Type B pancreatic cell (in vitro differentiated cells): ENCODE measurements at regions not wholly inside any gene's neighbourhood (a gene's known extent, or its start where the extent isn't known, plus 50 kb on each side); places are given as distances from the start of the nearest gene placed in this dataset.
"Not testable (repeated sequence)": the region's sequence is repeated elsewhere in the genome, so short reads cannot be mapped to it uniquely, and the experiment has no call there.

ENCODE experiments used
- DNase-seq: peaks from one replicate; pipeline ENCODE4 v3.0.0; 2021; ENCODE audit warnings: mixed read lengths; ENCODE audit not compliant: unreplicated experiment; ENCODE audit errors: extremely low spot score
- H3K27ac Mint-ChIP-seq: 2 replicates; pipeline ENCODE4 v1.8.0; 2021; ENCODE audit warnings: mild to moderate bottlenecking, mixed read lengths
- H3K27me3 Mint-ChIP-seq: 2 replicates; pipeline ENCODE4 v1.8.0; 2021; ENCODE audit warnings: mixed read lengths
- H3K36me3 Mint-ChIP-seq: 2 replicates; pipeline ENCODE4 v1.8.0; 2021; ENCODE audit warnings: mixed read lengths
- H3K4me1 Mint-ChIP-seq: one replicate; pipeline ENCODE4 v1.8.0; 2021; ENCODE audit warnings: mixed read lengths; ENCODE audit not compliant: unreplicated experiment
- H3K4me3 Mint-ChIP-seq: 2 replicates; pipeline ENCODE4 v1.8.0; 2021; ENCODE audit warnings: mild to moderate bottlenecking, mixed read lengths
- H3K9me3 Mint-ChIP-seq: 2 replicates; pipeline ENCODE4 v1.8.0; 2021; ENCODE audit warnings: mixed read lengths
- CTCF ChIP-seq: fragments of 200-600 bp; sonication (generic); conservative IDR thresholded peaks from 2 replicates; pipeline ENCODE4 v1.5.0; 2021; ENCODE audit warnings: antibody characterized with exemption, mild to moderate bottlenecking

GRCh38 chr11:95415837-95416304 lies 184.9 kb upstream of the SESN3 start:
- TF ChIP-seq CTCF = no peak
- no peak for DNase-seq
- Mint-ChIP-seq H3K4me3 (no peak overlapping the region), H3K36me3 (no peaks in the 10 kb centered on the region), H3K27ac (peak overlapping the region; percentile 44), H3K9me3 (peaks cover 9% of the 10 kb centered on the region), H3K27me3 (peaks cover 2% of the 10 kb centered on the region), H3K4me1 (no peaks in the 10 kb centered on the region)

- no peaks in the 10 kb centered on the region for H3K4me1 Mint-ChIP-seq
- peaks cover 2% of the 10 kb centered on the region for H3K27me3 Mint-ChIP-seq
- H3K9me3 Mint-ChIP-seq = peaks cover 9% of the 10 kb centered on the region
- H3K4me3 Mint-ChIP-seq = no peak overlapping the region
- no peaks in the 10 kb centered on the region for H3K36me3 Mint-ChIP-seq
- no peak for TF ChIP-seq CTCF
- H3K27ac Mint-ChIP-seq = no peak overlapping the region
- no peak for DNase-seq
Observed at GRCh38 chr11:95414217-95414616, 183.2 kb upstream of the SESN3 start.

GRCh38 chr11:95413761-95414160 lies 182.8 kb upstream of the SESN3 start:
- peaks cover 9% of the 10 kb centered on the region for H3K9me3 Mint-ChIP-seq
- no peak for DNase-seq
- H3K27ac Mint-ChIP-seq = no peak overlapping the region
- peaks cover 2% of the 10 kb centered on the region for H3K27me3 Mint-ChIP-seq
- H3K36me3 Mint-ChIP-seq = no peaks in the 10 kb centered on the region
- TF ChIP-seq CTCF = no peak
- no peak overlapping the region for H3K4me3 Mint-ChIP-seq
- H3K4me1 Mint-ChIP-seq = no peaks in the 10 kb centered on the region

GRCh38 chr11:95413021-95413420 lies 182.0 kb upstream of the SESN3 start:
- H3K4me3 Mint-ChIP-seq = no peak overlapping the region
- H3K4me1 Mint-ChIP-seq = peaks cover 4% of the 10 kb centered on the region
- H3K27ac Mint-ChIP-seq = no peak overlapping the region
- H3K36me3 Mint-ChIP-seq = no peaks in the 10 kb centered on the region
- TF ChIP-seq CTCF = no peak
- H3K9me3 Mint-ChIP-seq = peaks cover 9% of the 10 kb centered on the region
- no peak for DNase-seq
- peaks cover 2% of the 10 kb centered on the region for H3K27me3 Mint-ChIP-seq

GRCh38 chr11:95412074-95412473 lies 181.1 kb upstream of the SESN3 start:
- Mint-ChIP-seq H3K9me3 (peaks cover 9% of the 10 kb centered on the region), H3K27ac (peak overlapping the region; percentile 42), H3K4me1 (peaks cover 6% of the 10 kb centered on the region), H3K4me3 (no peak overlapping the region), H3K27me3 (peaks cover 2% of the 10 kb centered on the region), H3K36me3 (no peaks in the 10 kb centered on the region)
- TF ChIP-seq CTCF = no peak
- DNase-seq = no peak

GRCh38 chr11:95410707-95411106 lies 179.7 kb upstream of the SESN3 start:
- not testable (repeated sequence) for H3K4me1 Mint-ChIP-seq, H3K36me3 Mint-ChIP-seq, H3K27me3 Mint-ChIP-seq, H3K4me3 Mint-ChIP-seq, H3K9me3 Mint-ChIP-seq, H3K27ac Mint-ChIP-seq, DNase-seq
